ENCODE measurements at regions not wholly inside any gene's neighbourhood (a gene's known extent, or its start where the extent isn't known, plus 50 kb on each side); places are given as distances from the start of the nearest gene placed in this dataset.

DNA sequence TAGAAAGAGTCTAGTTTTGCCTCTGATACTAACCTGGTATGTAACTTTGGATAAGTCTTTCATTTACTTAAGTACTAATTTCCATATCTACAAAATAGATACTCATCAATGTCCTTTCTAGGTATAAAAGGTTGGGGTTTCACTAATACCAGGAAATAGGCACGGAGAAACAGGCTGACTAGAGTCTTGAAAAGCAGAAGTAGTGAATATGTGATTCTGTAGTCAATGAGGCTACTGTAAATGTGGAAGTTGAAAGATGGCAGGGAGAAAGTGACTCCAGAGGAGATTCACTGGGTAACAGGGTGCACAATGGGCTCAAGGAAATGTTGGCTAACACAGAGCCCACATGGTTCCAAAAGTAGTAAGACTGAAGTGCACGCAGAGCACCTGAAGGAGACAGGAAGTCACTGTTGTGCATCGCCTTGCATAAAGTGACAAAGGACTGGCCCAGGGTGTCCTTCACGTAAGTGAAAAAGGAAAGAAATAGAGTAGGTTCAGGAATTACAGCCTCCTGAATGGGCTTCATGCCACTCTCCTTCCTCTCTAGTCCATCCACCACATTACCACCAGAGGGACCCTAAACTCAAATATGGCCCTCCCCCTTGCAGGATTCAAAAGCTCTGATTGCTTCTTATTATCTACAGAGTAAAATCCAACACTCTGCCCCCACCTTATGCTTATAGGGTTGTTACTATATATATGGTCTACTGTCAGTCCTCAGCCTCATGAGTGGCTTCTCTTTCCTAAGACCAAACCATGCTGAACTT lies 288.0 kb upstream of the SMARCA2 start:
- no peak for DNase-seq (ENCODE audit: low read depth in 2 of 3, low spot score in 2 of 3)

DNA sequence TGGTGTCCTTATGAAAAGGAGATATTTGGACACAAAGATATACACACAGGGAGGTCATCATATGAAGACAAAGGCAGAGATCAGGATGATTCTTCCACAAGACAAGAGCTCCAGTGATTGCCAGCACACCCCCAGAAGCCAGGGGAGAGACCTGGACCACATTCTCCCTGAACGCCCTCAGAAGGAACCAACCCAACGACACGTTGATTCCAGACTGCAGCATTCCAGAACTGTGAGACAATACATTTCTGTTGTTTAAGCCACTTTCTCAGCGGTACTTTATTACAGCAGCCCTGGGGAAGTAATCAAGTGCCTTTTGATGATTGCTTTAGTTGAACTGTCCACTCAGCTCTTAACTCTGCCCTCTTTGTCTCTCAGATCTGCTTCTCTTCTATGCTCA lies 285.5 kb upstream of the SMARCA2 start:
- no peak for DNase-seq (ENCODE audit: low read depth in 2 of 3, low spot score in 2 of 3)

DNA sequence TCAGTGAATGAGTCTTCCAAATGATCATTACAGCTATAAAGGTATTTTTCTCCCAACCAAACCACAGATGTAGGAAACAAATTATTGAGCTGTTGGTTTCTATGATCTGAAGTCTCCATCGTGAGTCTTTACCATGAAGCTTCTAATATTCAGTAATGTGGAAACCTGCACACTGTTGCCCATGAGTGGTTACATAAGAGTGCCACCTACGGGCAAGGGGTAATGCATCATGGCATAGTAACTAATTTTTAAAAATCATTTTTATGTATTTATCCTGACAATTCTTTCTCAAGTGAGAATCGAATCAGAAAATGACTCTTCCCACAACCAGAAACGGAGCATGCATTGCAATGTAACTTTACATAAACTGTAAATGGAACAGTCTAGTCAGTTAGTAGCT lies 282.5 kb upstream of the SMARCA2 start:
- DNase-seq (ENCODE audit: low read depth in 2 of 3, low spot score in 2 of 3) = no peak

DNA sequence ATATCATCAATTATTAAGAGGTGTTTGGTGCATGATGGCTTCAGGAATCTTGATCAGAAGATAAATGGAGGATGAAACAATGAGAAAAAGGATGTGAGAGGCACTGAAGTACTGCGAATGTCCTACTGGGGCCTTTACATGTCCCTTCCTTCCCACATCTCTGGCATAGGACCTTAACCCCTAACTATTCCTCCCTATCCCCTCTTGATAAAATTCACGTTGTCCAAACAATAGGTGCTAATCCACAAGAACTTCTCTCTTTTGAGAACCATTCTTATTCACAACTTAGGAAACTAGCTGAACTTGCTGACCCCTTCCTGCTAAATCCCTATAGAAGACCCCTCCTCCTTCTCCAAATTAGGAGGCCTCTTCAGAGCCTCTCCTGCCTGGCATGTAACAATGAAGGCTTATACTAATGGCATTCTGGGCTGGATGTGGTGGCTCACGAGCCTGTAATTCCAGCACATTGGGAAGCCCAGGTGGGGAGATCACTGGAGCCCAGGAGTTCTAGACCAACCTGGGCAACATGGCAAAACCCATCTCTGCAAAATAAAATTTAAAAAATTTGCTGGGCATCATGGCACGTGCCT lies 276.5 kb upstream of the SMARCA2 start:
- DNase-seq (ENCODE audit: low read depth in 2 of 3, low spot score in 2 of 3) = no peak

DNA sequence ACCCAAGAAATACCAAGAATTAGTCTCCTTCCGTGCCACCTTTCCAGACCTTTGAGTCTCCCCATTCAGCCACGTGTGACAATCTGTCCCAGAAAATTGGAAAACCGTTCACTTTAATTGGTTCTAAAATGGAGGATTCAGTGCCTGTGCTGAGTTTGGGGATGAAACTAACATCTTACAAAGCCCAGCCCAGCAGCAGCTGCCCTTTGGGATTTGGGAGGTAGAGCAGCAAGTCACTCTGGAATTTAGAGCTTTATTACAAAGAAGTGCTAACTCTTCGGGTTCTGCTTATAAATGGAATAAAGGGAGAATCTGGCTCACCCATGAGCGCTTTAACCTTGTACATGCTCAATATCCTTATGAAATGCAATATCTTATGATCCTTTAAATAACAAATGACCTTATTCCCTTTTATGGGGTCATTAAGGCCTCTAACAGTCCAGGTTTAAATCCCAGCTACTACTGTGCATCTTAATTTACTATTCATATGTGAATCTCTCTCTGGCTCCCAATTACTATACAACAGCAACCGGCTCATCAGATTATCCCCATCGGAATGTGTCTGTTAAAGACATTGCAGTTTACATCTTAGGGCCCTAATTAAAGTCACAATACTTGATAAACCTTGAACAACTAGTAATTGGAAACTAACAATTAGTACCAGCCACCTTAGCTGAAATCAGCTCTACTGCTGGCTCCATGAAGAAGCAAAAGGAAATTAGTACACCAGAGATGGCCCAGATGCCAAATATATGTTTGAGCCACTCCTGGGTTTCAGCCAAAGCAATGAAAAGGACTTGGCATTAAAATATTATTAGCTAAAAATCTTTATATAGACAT lies 271.8 kb upstream of the SMARCA2 start:
- DNase-seq (ENCODE audit: low read depth in 2 of 3, low spot score in 2 of 3) = no peak

DNA sequence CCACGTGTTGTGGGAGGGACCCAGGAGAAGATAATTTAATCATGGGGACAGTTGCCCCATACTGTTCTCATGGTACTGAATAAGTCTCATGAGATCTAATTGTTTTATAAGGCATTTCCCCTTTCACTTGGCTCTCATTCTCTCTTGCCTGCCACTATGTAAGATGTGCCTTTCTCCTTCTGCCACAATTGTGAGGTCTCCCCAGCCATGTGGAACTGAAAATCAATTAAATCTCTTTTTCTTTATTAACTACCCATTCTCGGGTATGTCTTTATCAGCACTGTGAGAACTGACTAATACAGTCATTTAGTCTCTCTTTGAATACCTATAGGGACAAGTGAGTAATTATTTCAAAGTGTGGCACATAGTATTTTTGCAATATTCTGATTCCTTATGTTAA lies 269.2 kb upstream of the SMARCA2 start:
- no peak for DNase-seq (ENCODE audit: low read depth in 2 of 3, low spot score in 2 of 3)

DNA sequence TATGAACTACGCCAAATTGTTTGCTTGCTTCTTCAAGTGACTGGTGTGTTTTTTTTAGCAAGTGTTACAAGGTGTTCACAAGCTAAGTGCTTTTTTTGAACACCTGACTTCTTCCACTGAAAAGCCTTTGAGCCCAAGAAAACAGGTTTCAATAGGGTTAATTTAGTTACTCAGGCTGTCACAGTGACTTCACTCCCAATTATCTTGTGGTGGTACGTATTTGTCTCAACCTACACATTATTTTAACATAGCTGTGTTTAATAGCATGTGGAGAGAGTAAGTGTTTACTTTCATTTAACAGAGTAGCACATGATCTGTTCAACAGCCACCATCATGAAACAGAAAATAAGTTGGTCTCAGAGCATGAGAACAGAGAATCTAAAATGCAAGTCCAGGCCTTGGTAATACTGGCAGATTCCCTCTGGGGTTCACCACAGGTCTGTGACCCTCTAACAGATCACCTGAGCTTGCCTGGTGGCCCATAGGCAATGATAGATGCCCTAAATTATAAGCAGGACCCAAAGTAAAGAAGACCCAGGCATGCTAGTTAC lies 267.7 kb upstream of the SMARCA2 start:
- DNase-seq (ENCODE audit: low read depth in 2 of 3, low spot score in 2 of 3) = no peak

DNA sequence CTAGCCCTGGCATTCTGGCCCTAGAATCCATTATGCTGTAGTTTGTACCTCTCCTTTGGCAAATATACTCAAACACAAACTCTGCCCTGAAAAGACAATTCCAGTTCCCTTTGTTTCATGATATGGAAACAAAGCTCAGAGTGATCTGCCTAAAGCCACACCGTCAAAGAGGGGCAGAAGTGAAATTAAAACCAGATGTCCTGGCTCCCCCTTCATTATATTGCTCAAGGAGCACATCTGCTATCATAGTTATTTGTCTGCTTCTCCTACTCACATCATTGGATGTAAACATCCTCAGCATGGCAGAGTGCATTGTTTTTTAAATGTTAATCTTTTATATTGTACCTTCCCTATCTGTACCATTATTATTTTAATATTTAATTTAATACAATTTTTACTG lies 266.7 kb upstream of the SMARCA2 start:
- no peak for DNase-seq (ENCODE audit: low read depth in 2 of 3, low spot score in 2 of 3)

DNA sequence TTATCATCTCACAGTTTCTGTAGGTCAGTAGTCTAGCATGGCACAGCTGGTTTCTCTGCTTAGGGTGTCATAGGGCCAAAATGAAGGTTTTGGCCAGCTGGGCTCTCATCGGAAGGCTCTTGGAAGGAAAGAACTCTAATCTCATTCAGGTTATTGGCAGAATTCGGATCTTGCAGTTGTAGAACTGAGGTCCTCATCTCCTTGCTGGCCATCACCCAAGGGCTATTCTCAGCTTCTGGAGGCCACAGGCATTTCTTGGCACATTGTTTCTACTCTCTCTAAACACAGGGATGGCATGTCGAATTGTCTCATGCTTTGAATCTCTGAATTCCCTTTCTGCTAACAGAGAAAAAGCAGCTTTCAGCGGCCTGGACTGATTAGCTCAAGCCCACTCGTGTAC lies 258.0 kb upstream of the SMARCA2 start:
- DNase-seq (ENCODE audit: low read depth in 2 of 3, low spot score in 2 of 3) = no peak

DNA sequence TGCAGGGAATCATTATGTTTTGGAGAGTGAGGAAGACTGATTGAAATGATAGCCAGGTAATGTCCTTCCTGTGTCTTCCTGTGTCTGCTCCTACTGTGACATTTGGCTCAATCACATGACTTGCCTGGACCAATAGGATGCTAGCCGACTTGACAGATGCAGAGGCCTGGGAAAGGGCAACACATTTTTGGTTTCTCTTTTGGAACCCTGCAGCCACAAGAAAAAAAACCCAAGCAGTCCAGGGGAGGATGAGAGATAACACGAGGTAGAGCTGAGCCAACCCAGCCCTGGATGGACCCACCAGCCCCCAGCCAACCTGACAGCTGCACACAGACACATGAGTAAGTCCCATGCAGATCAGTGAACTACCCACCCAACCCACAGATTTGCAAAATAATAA lies 256.1 kb upstream of the SMARCA2 start:
- DNase-seq (ENCODE audit: low read depth in 2 of 3, low spot score in 2 of 3) = no peak

DNA sequence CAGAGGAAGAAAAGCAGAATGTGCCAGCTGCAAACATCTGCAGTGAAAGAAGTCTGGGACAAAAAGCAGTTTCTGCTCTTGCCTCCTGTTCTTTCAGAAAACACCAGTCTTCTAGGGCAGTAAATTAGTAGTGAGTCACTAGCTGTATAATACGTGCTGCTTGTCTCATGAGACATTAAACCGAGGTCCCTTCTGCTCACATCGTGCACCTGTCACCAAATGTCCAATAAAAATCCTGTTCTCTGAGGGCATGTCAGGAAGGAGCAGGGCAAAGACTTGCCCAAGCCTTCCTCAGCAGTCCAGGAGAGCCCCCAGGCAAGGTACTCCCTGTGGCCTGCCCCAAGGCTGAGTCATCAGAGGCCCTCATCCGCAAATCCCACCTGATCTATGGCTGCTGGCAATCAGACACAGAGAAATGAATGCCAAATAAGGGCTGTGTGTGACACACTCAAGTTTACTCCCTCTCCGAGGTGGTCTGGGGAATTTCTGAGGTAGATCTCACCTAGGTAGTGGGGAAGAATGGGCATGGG lies 255.3 kb upstream of the SMARCA2 start:
- no peak for DNase-seq (ENCODE audit: low read depth in 2 of 3, low spot score in 2 of 3)

DNA sequence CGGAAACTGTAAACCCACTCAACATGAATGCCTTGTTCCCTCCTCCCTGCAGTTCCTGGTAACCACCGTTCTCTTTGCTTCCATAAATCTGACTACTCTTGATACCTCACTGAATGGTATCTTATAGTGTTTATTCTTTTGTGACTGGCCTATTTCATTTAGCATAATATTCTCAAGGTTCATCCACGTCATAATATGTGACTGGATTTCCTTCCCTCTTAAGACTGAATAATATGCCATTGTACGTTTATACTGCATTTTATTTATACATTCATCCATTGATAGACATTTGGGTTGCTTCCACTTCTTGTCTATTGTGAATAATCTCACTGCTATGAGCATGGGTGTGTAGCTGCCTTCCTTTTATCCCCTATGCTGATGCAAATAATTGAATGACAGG lies 253.3 kb upstream of the SMARCA2 start:
- no peak for DNase-seq (ENCODE audit: low read depth in 2 of 3, low spot score in 2 of 3)

DNA sequence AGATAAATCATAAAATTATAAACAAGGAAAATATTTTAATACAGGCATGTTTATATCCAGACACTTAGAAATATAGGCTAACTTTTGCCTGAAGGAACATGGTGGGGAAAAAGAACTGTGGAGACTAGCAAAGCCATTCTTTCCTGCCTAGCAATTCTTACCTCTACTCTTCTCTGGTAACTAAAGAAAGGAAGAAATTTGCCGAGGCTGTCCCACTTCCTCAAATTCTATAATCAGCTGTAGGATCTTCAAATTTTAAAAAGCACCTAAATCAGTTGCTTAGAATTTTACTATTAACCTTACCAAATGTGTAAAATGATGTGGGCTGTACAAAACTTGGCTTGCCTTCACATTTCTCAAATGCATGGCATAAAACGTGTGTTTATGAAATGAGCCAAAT lies 249.1 kb upstream of the SMARCA2 start:
- DNase-seq (ENCODE audit: low read depth in 2 of 3, low spot score in 2 of 3) = no peak

DNA sequence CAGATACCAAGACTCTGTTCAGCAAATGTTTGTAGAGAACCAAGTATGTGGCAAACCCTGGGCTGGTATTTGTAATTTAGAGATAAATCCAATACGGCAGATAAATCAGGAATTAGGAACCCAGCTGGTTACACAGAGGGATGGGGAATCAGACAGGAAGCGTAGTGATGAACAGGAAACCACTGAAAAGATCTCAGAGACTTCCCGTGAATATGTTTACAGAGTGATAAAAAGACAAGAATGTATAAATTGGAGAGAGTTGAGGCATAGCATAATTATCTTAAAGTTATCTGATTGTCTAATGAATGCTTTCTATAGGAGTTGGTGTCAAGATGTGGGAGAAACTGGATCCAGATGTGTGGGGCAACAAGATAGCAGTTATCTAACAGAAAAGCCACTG lies 246.6 kb upstream of the SMARCA2 start:
- DNase-seq (ENCODE audit: low read depth in 2 of 3, low spot score in 2 of 3) = no peak

DNA sequence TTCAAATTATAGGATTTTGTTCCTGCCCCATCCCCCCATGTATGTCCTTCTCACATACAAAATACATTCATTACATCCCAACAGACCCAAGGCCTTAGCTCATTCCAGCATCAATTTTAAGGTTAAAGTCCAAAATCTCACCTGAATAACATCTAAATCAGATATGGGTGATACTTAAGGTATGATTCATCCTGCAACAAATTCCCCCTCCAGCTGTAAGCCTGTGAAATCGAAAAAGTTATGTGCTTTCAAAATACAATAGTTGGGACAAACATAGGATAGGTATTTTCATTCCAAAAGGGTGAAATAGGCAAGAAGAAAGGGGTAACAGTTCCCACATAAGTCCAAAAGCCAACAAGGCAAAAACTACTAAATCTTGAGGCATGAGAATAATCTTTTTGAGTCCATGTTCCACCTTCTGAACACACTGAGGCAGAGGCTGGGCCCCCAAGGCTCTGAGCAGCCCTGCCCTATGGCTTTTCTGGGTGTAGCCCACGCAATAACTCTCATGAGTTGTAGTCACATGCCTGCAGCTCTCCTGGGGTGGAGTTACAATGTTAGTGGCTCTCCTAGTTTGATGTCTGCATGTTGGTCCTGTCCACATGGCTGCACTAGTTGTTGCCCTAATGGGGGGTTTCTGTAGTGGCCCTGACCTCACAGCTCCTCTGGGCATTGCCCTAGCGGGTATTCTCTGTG lies 243.9 kb upstream of the SMARCA2 start:
- DNase-seq (ENCODE audit: low read depth in 2 of 3, low spot score in 2 of 3) = no peak

DNA sequence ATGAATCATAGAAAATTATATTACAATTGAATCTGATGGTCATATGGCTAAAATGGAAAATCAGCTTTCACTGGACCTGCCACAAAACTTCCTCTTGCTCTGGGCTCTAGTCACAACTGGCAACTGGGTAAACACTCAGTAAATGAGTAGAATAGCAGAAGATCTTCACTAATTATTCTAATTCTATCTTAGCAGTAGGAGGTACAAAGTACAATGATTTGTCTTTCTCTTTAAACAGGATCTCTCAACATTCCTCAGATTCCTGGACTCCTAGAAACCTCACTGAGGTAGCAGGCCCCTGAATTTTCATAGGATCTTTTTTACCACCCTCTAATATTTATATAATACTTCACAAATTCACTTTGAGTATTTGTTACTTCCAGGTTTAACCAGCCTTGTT lies 239.9 kb upstream of the SMARCA2 start:
- DNase-seq (ENCODE audit: low read depth in 2 of 3, low spot score in 2 of 3) = no peak

DNA sequence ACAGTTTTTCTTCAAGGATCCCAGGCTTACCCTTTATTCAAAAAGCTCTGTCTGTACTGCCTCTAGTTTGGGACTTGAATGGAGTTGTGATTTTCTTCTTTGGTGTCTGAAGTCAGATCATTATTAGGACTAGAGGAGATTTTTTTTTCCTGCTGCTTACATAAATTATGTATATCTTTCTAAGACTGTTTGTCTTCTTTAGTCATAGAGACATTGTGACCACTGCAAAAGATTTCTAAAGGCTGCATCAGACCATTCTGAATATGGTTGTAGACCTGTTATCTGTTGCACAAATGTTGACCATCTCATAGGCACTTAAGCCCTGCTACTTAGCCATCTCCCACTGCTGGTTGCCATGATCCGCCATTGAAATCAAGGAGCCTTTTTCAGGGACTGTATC lies 238.5 kb upstream of the SMARCA2 start:
- DNase-seq (ENCODE audit: low read depth in 2 of 3, low spot score in 2 of 3) = no peak

DNA sequence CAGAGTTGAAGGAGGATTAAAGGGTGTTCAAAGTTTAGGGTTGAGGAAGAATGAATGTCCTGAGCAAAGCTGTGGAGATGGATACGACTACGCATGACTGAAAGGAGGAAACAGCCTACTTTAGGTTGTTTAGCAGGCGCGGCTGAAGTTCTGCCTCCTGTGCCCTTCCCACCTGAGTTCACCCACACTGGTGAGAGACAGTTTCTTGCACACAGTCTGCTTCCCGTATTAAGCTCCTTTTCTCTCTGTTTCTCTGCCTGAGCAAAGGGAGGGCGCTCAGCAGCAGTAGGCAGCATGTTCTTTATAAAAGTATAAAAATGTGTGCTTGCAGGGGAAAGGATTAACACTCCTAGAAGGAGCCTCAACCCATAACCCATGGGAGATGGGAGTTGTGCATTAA lies 224.0 kb upstream of the SMARCA2 start:
- DNase-seq (ENCODE audit: low read depth in 2 of 3, low spot score in 2 of 3) = no peak

DNA sequence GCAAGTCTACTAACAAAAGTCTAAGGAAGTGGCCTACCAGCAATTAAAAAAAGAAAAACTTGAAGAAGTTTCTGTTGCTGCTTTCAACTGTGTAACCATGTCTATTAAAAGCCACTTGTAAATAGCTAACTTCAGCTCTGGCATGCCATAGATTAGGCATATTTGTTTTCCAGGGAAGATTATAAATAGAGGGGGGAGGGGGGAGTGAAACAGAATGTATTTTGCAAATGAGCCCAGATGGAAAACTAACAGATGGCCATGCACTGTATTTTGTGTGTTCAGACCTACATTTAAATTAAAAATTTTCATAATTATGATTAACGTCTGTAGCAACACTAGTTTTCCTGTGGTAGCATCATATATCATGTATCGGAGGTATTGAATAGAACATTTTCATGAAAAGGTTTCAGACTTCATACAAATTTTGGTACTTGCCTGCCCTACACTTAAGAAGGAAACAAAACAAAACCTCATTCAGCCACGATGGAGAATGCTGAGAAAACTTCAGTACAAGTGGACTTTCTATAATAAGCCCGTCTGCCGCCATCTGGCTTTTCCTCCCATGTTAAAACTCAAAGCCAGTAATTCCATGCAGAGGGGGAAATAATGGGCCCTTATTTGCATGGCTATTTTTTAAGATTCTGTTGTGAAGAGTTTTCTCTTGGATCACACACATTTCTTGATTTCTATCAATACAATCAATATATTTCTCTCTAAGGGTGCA lies 220.4 kb upstream of the SMARCA2 start:
- no peak for DNase-seq (ENCODE audit: low read depth in 2 of 3, low spot score in 2 of 3)

All from hematopoietic multipotent progenitor cell (in vitro differentiated cells).